Prostate gland (tissue), 2 donors: ENCODE measurements at regions not wholly inside any gene's neighbourhood (a gene's known extent, or its start where the extent isn't known, plus 50 kb on each side); places are given as distances from the start of the nearest gene placed in this dataset.

Experiments used
- CTCF ChIP-seq, 4 experiments: fragments of 200-600 bp in 2 of 4; fragments of 450-650 bp in 2 of 4; sonication (generic) in 2 of 4; IDR thresholded peaks; 1 replicate in 3 of 4; 2 replicates in 1 of 4; pipeline ENCODE4 v1.5.1; 2016 to 2019; ENCODE audit warnings: antibody characterized with exemption in 4 of 4, mild to moderate bottlenecking in 2 of 4, moderate library complexity in 2 of 4
- POLR2AphosphoS5 ChIP-seq: sonication (generic); formaldehyde crosslinking; IDR thresholded peaks from one replicate; pipeline ENCODE4 v1.6.1; 2017; ENCODE audit warnings: antibody characterized with exemption

GRCh38 chr6:119447921-119448320 is 98.4 kb upstream of the MAN1A1 start:
- TF ChIP-seq CTCF (IDR thresholded peaks at IDR 0.05) (no peak), POLR2AphosphoS5 (no peak)
